ENCODE measurements at regions not wholly inside any gene's neighbourhood (a gene's known extent, or its start where the extent isn't known, plus 50 kb on each side); places are given as distances from the start of the nearest gene placed in this dataset.

DNA sequence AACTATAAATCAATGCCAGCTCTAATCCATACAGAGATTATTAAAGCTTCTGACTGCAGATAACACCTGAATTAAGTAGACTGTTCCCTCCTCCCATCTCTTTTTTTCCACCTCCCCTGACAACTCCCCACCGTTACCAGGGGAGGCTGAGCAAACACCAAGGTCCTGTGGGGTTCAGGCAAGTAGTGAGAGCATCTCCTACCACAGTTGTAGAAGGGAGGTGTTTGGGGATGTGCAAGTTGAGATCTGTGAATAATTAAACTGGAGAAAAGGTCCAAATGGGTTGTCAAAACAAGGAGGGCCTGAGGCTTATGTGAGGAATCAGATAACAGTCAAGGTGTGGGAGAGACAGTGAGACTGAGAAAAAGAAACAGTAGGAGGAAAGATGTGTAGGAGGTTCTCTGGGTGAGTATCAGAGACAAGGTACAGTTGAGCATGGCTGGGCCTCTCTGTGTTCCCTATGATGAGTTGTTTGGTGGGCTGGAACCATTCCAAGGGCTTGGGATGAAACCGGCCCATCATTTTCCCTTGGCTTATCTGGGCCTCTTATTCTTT, 194.6 kb downstream of the CYRIA start:
- no peak overlapping the region for H3K9ac ChIP-seq (ENCODE audit: low read length)
- H3K9me2 ChIP-seq (replicated peaks; ENCODE audit: insufficient read depth, low read length), result no peaks in the 10 kb centered on the region
- no peak overlapping the region for H3K4me2 ChIP-seq (ENCODE audit: low read depth, low read length, poor library complexity, severe bottlenecking)
- H3K36me3 ChIP-seq (ENCODE audit: low read length), result no peaks in the 10 kb centered on the region
- H3K79me2 ChIP-seq (ENCODE audit: insufficient read depth, low read length), result no peaks in the 10 kb centered on the region
- no peaks in the 10 kb centered on the region for H3K27me3 ChIP-seq (ENCODE audit: low read length)
- H3K4me3 ChIP-seq (ENCODE audit: insufficient read depth, low read length, poor library complexity, severe bottlenecking), result no peak overlapping the region
- TF ChIP-seq, protein P1, sequence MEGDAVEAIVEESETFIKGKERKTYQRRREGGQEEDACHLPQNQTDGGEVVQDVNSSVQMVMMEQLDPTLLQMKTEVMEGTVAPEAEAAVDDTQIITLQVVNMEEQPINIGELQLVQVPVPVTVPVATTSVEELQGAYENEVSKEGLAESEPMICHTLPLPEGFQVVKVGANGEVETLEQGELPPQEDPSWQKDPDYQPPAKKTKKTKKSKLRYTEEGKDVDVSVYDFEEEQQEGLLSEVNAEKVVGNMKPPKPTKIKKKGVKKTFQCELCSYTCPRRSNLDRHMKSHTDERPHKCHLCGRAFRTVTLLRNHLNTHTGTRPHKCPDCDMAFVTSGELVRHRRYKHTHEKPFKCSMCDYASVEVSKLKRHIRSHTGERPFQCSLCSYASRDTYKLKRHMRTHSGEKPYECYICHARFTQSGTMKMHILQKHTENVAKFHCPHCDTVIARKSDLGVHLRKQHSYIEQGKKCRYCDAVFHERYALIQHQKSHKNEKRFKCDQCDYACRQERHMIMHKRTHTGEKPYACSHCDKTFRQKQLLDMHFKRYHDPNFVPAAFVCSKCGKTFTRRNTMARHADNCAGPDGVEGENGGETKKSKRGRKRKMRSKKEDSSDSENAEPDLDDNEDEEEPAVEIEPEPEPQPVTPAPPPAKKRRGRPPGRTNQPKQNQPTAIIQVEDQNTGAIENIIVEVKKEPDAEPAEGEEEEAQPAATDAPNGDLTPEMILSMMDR (IDR thresholded peaks at IDR 0.05; ENCODE audit: insufficient read depth, low read length, poor library complexity, severe bottlenecking), result no peak
- no peak for TF ChIP-seq EZH2phosphoT487 (conservative IDR thresholded peaks at IDR 0.05; ENCODE audit: low read length)
- no peaks in the 10 kb centered on the region for H3F3A ChIP-seq (ENCODE audit: insufficient read depth)
- no peaks in the 10 kb centered on the region for H4K20me1 ChIP-seq (ENCODE audit: low read depth, low read length)
- no peak overlapping the region for H3K27ac ChIP-seq (ENCODE audit: low read depth, low read length)
- H2AFZ ChIP-seq (ENCODE audit: low read depth, low read length, severe bottlenecking), result no peak overlapping the region
- H3K9me3 ChIP-seq (ENCODE audit: insufficient read depth, low read length), result no peaks in the 10 kb centered on the region

GRCh38 chr2:16466821-16467151, 198.8 kb downstream of the CYRIA start:
- Histone ChIP-seq H3K36me3 (ENCODE audit: low read length) (no peaks in the 10 kb centered on the region), H2AFZ (ENCODE audit: low read depth, low read length, severe bottlenecking) (no peak overlapping the region), H3K27ac (ENCODE audit: low read depth, low read length) (no peak overlapping the region), H3K27me3 (ENCODE audit: low read length) (no peaks in the 10 kb centered on the region), H3K79me2 (ENCODE audit: insufficient read depth, low read length) (no peaks in the 10 kb centered on the region), H3K9me2 (replicated peaks; ENCODE audit: insufficient read depth, low read length) (no peaks in the 10 kb centered on the region), H3F3A (ENCODE audit: insufficient read depth) (no peaks in the 10 kb centered on the region), H3K9me3 (ENCODE audit: insufficient read depth, low read length) (no peaks in the 10 kb centered on the region), H3K4me3 (ENCODE audit: insufficient read depth, low read length, poor library complexity, severe bottlenecking) (no peak overlapping the region), H3K4me2 (ENCODE audit: low read depth, low read length, poor library complexity, severe bottlenecking) (no peak overlapping the region), H3K9ac (ENCODE audit: low read length) (no peak overlapping the region), H4K20me1 (ENCODE audit: low read depth, low read length) (no peaks in the 10 kb centered on the region)
- TF ChIP-seq, protein P1 (IDR thresholded peaks at IDR 0.05; ENCODE audit: insufficient read depth, low read length, poor library complexity, severe bottlenecking), result no peak
- TF ChIP-seq EZH2phosphoT487 (conservative IDR thresholded peaks at IDR 0.05; ENCODE audit: low read length), result no peak

DNA sequence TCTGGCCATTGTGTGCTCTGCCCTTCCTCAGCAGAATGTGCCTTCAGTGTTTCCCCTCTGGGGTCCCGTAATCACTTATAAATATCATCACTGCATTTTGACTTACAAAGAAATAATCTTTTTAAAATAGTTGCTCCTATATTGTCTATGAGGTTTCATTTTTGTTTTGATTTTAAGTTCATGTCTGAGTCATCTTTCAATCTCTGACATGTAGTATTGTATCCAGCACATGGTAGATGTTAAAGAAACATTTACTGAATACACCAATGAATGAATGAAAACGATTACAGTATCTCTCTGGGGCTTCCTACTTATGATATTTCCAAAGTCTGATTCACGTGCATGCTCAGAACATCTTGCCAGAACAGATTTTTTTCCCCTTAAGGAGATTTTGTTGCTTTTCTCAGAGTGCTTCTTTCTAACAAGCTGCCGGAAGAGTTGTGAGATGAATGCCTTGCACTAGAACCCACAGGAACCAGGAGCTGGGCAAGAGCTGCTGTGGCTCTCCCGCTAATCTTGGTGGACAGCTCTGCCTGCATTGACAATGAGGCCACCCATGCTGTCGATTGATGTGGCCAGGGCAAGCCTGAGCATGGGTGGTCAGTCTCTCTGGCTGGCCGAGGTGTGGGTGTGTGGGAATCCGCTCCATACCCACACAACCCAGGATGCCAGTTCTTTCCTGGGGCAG, 199.4 kb downstream of the CYRIA start:
- Histone ChIP-seq H3K9ac (ENCODE audit: low read length) (no peak overlapping the region), H3K4me2 (ENCODE audit: low read depth, low read length, poor library complexity, severe bottlenecking) (no peak overlapping the region), H2AFZ (ENCODE audit: low read depth, low read length, severe bottlenecking) (no peak overlapping the region), H3K27ac (ENCODE audit: low read depth, low read length) (no peak overlapping the region), H4K20me1 (ENCODE audit: low read depth, low read length) (no peaks in the 10 kb centered on the region), H3K36me3 (ENCODE audit: low read length) (no peaks in the 10 kb centered on the region), H3K9me3 (ENCODE audit: insufficient read depth, low read length) (no peaks in the 10 kb centered on the region), H3K79me2 (ENCODE audit: insufficient read depth, low read length) (no peaks in the 10 kb centered on the region), H3K4me3 (ENCODE audit: insufficient read depth, low read length, poor library complexity, severe bottlenecking) (no peak overlapping the region), H3F3A (ENCODE audit: insufficient read depth) (no peaks in the 10 kb centered on the region), H3K9me2 (replicated peaks; ENCODE audit: insufficient read depth, low read length) (no peaks in the 10 kb centered on the region), H3K27me3 (ENCODE audit: low read length) (no peaks in the 10 kb centered on the region)
- TF ChIP-seq, protein P1 (IDR thresholded peaks at IDR 0.05; ENCODE audit: insufficient read depth, low read length, poor library complexity, severe bottlenecking), result no peak
- TF ChIP-seq EZH2phosphoT487 (conservative IDR thresholded peaks at IDR 0.05; ENCODE audit: low read length), result no peak
